HEK293T (cell line): ENCODE measurements at regions not wholly inside any gene's neighbourhood (a gene's known extent, or its start where the extent isn't known, plus 50 kb on each side); places are given as distances from the start of the nearest gene placed in this dataset.

Experiments
- CTCF ChIA-PET: fragments of 350-600 bp; formaldehyde crosslinking; extraction: SDS; loops from one replicate; lab custom pipeline; 2021; ENCODE audit warnings: antibody characterized with exemption, inconsistent platforms; lab: Yijun Ruan, JAX
- POLR2A ChIA-PET: fragments of 350-600 bp; formaldehyde crosslinking; extraction: SDS; loops from one replicate; lab custom pipeline; 2020; ENCODE audit warnings: antibody characterized with exemption, inconsistent platforms; lab: Yijun Ruan, JAX
- DNase-seq: peaks from one replicate; pipeline ENCODE4 v3.0.0; 2012; ENCODE audit warnings: mixed read lengths; ENCODE audit errors: extremely low spot score
- ARNT ChIP-seq: fragments of 450-650 bp; IDR thresholded peaks from 2 replicates; pipeline ENCODE4 v1.6.1; 2017; ENCODE audit warnings: mild to moderate bottlenecking
- BHLHE40 ChIP-seq: fragments of 450-650 bp; IDR thresholded peaks from 2 replicates; pipeline ENCODE4 v1.6.1; 2016; ENCODE audit warnings: mild to moderate bottlenecking, moderate library complexity, borderline replicate concordance
- CTBP1 ChIP-seq: fragments of 450-650 bp; IDR thresholded peaks from 2 replicates; pipeline ENCODE4 v1.6.1; 2016; ENCODE audit warnings: borderline replicate concordance
- ELF4 ChIP-seq: fragments of 450-650 bp; IDR thresholded peaks from 2 replicates; pipeline ENCODE4 v1.6.1; 2017; ENCODE audit warnings: antibody characterized with exemption
- FOXA1 ChIP-seq: fragments of 450-650 bp; IDR thresholded peaks from 2 replicates; pipeline ENCODE4 v1.6.1; 2016; ENCODE audit warnings: mild to moderate bottlenecking
- FOXK2 ChIP-seq: fragments of 450-650 bp; IDR thresholded peaks from 2 replicates; pipeline ENCODE4 v1.6.1; 2016; ENCODE audit warnings: mild to moderate bottlenecking
- FOXM1 ChIP-seq: fragments of 450-650 bp; IDR thresholded peaks from 2 replicates; pipeline ENCODE4 v1.6.1; 2017; ENCODE audit warnings: mild to moderate bottlenecking, borderline replicate concordance
- HDGF ChIP-seq: fragments of 450-650 bp; IDR thresholded peaks from 2 replicates; pipeline ENCODE4 v1.6.1; 2017; ENCODE audit warnings: antibody characterized with exemption, borderline replicate concordance
- L3MBTL2 ChIP-seq: fragments of 450-650 bp; conservative IDR thresholded peaks from 2 replicates; pipeline ENCODE4 v1.6.1; 2016; ENCODE audit warnings: mild to moderate bottlenecking
- LEF1 ChIP-seq: fragments of 450-650 bp; IDR thresholded peaks from 2 replicates; pipeline ENCODE4 v1.6.1; 2017; ENCODE audit warnings: mild to moderate bottlenecking, borderline replicate concordance
- NFRKB ChIP-seq: fragments of 450-650 bp; IDR thresholded peaks from 2 replicates; pipeline ENCODE4 v1.6.1; 2016; ENCODE audit warnings: mild to moderate bottlenecking, moderate library complexity
- SP1 ChIP-seq: fragments of 450-650 bp; IDR thresholded peaks from 2 replicates; pipeline ENCODE4 v1.6.1; 2017
- SUZ12 ChIP-seq: fragments of 450-650 bp; IDR thresholded peaks from 2 replicates; pipeline ENCODE4 v1.6.1; 2016; ENCODE audit warnings: mild to moderate bottlenecking
- TARDBP ChIP-seq: fragments of 450-650 bp; IDR thresholded peaks from 2 replicates; pipeline ENCODE4 v1.6.1; 2016
- ZNF384 ChIP-seq: fragments of 450-650 bp; IDR thresholded peaks from 2 replicates; pipeline ENCODE4 v1.6.1; 2016
- TF ChIP-seq, protein P1 (sequence below): fragments of 450-650 bp; IDR thresholded peaks from 2 replicates; pipeline ENCODE4 v1.6.1; 2016

- CTCF ChIA-PET = no interaction called here
These were observed 109.1 kb downstream of the DDX1 start for GRCh38 chr2:15700599-15701340.

GRCh38 chr2:15701341-15701907, 109.8 kb downstream of the DDX1 start:
- TF ChIP-seq FOXA1 (no peak), NFRKB (no peak), HDGF (no peak), ARNT (no peak), SUZ12 (no peak), TARDBP (no peak), FOXM1 (no peak), BHLHE40 (no peak), ZNF384 (no peak), LEF1 (no peak), SP1 (no peak), FOXK2 (no peak), ELF4 (no peak), L3MBTL2 (no peak), CTBP1 (no peak)
- TF ChIP-seq, protein P1, sequence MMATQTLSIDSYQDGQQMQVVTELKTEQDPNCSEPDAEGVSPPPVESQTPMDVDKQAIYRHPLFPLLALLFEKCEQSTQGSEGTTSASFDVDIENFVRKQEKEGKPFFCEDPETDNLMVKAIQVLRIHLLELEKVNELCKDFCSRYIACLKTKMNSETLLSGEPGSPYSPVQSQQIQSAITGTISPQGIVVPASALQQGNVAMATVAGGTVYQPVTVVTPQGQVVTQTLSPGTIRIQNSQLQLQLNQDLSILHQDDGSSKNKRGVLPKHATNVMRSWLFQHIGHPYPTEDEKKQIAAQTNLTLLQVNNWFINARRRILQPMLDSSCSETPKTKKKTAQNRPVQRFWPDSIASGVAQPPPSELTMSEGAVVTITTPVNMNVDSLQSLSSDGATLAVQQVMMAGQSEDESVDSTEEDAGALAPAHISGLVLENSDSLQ = no peak
- POLR2A ChIA-PET = no interaction called here
- CTCF ChIA-PET = no interaction called here

More at GRCh38 chr2:15700599-15701340, 109.1 kb downstream of the DDX1 start:
- no peak for DNase-seq
- POLR2A ChIA-PET = no interaction called here
- TF ChIP-seq ELF4 (no peak), LEF1 (no peak), NFRKB (no peak), CTBP1 (no peak), FOXK2 (no peak), HDGF (no peak), ZNF384 (no peak), FOXM1 (no peak), ARNT (no peak), SUZ12 (no peak), SP1 (no peak), FOXA1 (no peak), TARDBP (no peak), BHLHE40 (no peak)
- TF ChIP-seq, protein P1 = no peak

GRCh38 chr2:15701991-15702390, 110.3 kb downstream of the DDX1 start:
- ChIA-PET POLR2A (no interaction called here), CTCF (no interaction called here)
- TF ChIP-seq ZNF384 = no peak
- TF ChIP-seq TARDBP = no peak
- no peak for TF ChIP-seq ARNT
- no peak for TF ChIP-seq SUZ12
- no peak for TF ChIP-seq HDGF
- DNase-seq = no peak

More at GRCh38 chr2:15701341-15701907, 109.8 kb downstream of the DDX1 start:
- no peak for DNase-seq

- ChIA-PET POLR2A (no interaction called here), CTCF (no interaction called here)
- TF ChIP-seq ELF4 (no peak), ARNT (no peak), SP1 (no peak), FOXM1 (no peak), NFRKB (no peak), CTBP1 (no peak), FOXK2 (no peak), SUZ12 (no peak), ZNF384 (no peak), HDGF (no peak), TARDBP (no peak), LEF1 (no peak), L3MBTL2 (no peak), BHLHE40 (no peak), FOXA1 (no peak)
- TF ChIP-seq, protein P1 = no peak
- no peak for DNase-seq
These were observed 110.8 kb downstream of the DDX1 start for GRCh38 chr2:15702452-15702851.

DNA sequence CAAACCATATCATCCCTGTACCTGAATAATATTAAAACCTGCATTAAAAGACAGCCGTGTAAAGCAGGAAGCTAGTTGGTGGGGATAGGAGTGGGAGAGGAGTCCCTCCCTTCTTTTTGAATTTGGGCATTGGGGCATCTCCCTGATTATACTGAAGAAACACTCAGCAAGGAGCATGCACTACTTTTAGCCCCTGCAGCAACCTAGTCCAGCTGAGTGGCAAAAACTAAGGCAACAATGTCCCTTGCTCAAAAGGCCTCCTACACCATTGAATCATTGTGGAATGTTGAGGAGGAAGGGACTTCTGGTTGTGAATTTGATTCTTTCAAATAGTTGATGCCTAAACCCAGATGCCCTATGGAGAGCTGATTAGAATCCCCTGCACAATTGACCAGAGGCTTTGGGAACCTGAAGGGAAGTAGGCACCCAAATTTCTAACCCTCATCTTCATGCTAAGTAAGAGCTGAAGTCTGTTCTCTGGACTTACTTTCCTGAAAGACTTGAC, 111.7 kb downstream of the DDX1 start:
- TF ChIP-seq TARDBP (no peak), FOXK2 (no peak), CTBP1 (no peak), FOXM1 (no peak), ELF4 (no peak), SP1 (no peak), SUZ12 (no peak), L3MBTL2 (no peak), ZNF384 (no peak), BHLHE40 (no peak)
- TF ChIP-seq, protein P1 = no peak
- ChIA-PET POLR2A (no interaction called here), CTCF (interaction anchor here (0.6 kb wide), 1 partner anchor 12 kb away, joined by 3 read pairs; no protein-coding TSS in a partner anchor)
- no peak for DNase-seq
